SK-N-DZ (cell line): ENCODE measurements at regions not wholly inside any gene's neighbourhood (a gene's known extent, or its start where the extent isn't known, plus 50 kb on each side); places are given as distances from the start of the nearest gene placed in this dataset.
"Not testable (repeated sequence)": the region's sequence is repeated elsewhere in the genome, so short reads cannot be mapped to it uniquely, and the experiment has no call there.

Source experiments
- DNase-seq: peaks from one replicate; pipeline ENCODE4 v3.0.0-alpha.2; 2015; ENCODE audit warnings: low spot score

- DNase-seq, result no peak
These were observed 414.0 kb upstream of the ACTBL2 start for GRCh38 chr5:57896576-57896975.

- DNase-seq, result no peak
These were observed 413.2 kb upstream of the ACTBL2 start for GRCh38 chr5:57895766-57896165.

- DNase-seq, result no peak
These were observed 411.3 kb upstream of the ACTBL2 start for GRCh38 chr5:57893926-57894325.

GRCh38 chr5:57891443-57891842, 408.8 kb upstream of the ACTBL2 start:
- DNase-seq, result no peak

GRCh38 chr5:57889558-57889957, 406.9 kb upstream of the ACTBL2 start:
- peak; percentile 13 for DNase-seq

GRCh38 chr5:57887851-57888621, 405.4 kb upstream of the ACTBL2 start:
- peak; percentile 73 for DNase-seq

- DNase-seq, result no peak
These were observed 401.9 kb upstream of the ACTBL2 start for GRCh38 chr5:57884346-57885102.

- DNase-seq, result no peak
These were observed 397.6 kb upstream of the ACTBL2 start for GRCh38 chr5:57880216-57880615.

GRCh38 chr5:57878301-57878722, 395.7 kb upstream of the ACTBL2 start:
- no peak for DNase-seq

- no peak for DNase-seq
These were observed 388.9 kb upstream of the ACTBL2 start for GRCh38 chr5:57871496-57871895.

- DNase-seq, result not testable (repeated sequence)
These were observed 387.7 kb upstream of the ACTBL2 start for GRCh38 chr5:57870267-57870666.

GRCh38 chr5:57863661-57864060, 381.1 kb upstream of the ACTBL2 start:
- no peak for DNase-seq

- no peak for DNase-seq
These were observed 380.3 kb upstream of the ACTBL2 start for GRCh38 chr5:57862942-57863341.

GRCh38 chr5:57862471-57862911, 379.9 kb upstream of the ACTBL2 start:
- no peak for DNase-seq

GRCh38 chr5:57859626-57860025, 377.0 kb upstream of the ACTBL2 start:
- no peak for DNase-seq

GRCh38 chr5:57858905-57859304, 376.3 kb upstream of the ACTBL2 start:
- peak; percentile 29 for DNase-seq

GRCh38 chr5:57857696-57858095, 375.1 kb upstream of the ACTBL2 start:
- no peak for DNase-seq

- no peak for DNase-seq
These were observed 373.2 kb upstream of the ACTBL2 start for GRCh38 chr5:57855831-57856230.

GRCh38 chr5:57853929-57854697, 371.5 kb upstream of the ACTBL2 start:
- no peak for DNase-seq

- no peak for DNase-seq
These were observed 367.5 kb upstream of the ACTBL2 start for GRCh38 chr5:57850109-57850508.

- DNase-seq, result no peak
These were observed 362.4 kb upstream of the ACTBL2 start for GRCh38 chr5:57845025-57845424.

GRCh38 chr5:57844410-57844809, 361.8 kb upstream of the ACTBL2 start:
- DNase-seq, result no peak
